Neuronal stem cell (in vitro differentiated cells): ENCODE measurements at regions not wholly inside any gene's neighbourhood (a gene's known extent, or its start where the extent isn't known, plus 50 kb on each side); places are given as distances from the start of the nearest gene placed in this dataset.

Experiments used
- DNase-seq: peaks from one replicate; pipeline ENCODE4 v3.0.0-alpha.2; 2013; ENCODE audit warnings: low spot score
- H2AFZ ChIP-seq: one replicate; pipeline ENCODE4 v1.6.1; 2013; ENCODE audit warnings: mild to moderate bottlenecking, low read length, inconsistent platforms
- H2AK5ac ChIP-seq: 2 replicates; pipeline ENCODE4 v1.6.1; 2013; ENCODE audit warnings: low read depth, mild to moderate bottlenecking, inconsistent platforms, low read length, moderate library complexity, mixed read lengths
- H2BK120ac ChIP-seq: 2 replicates; pipeline ENCODE4 v1.6.1; 2013; ENCODE audit warnings: low read depth, mild to moderate bottlenecking, inconsistent platforms, low read length, moderate library complexity, mixed read lengths
- H2BK12ac ChIP-seq: one replicate; pipeline ENCODE4 v1.6.1; 2013; ENCODE audit warnings: low read length, inconsistent platforms
- H2BK15ac ChIP-seq: 2 replicates; pipeline ENCODE4 v1.6.1; 2013; ENCODE audit warnings: mild to moderate bottlenecking, low read length, inconsistent platforms, mixed read lengths
- H2BK5ac ChIP-seq: one replicate; pipeline ENCODE4 v1.6.1; 2013; ENCODE audit warnings: inconsistent platforms, mild to moderate bottlenecking, low read length, moderate library complexity
- H3K14ac ChIP-seq: one replicate; pipeline ENCODE4 v1.6.1; 2013; ENCODE audit warnings: low read length, inconsistent platforms
- H3K18ac ChIP-seq: 2 replicates; pipeline ENCODE4 v1.6.1; 2013; ENCODE audit warnings: low read length, inconsistent platforms
- H3K23ac ChIP-seq: 2 replicates; pipeline ENCODE4 v1.6.1; 2013; ENCODE audit warnings: low read depth, mild to moderate bottlenecking, mixed read lengths, low read length, inconsistent platforms; ENCODE audit not compliant: poor library complexity
- H3K27ac ChIP-seq: replicated peaks from 3 replicates; pipeline ENCODE4 v1.5.1; 2013; ENCODE audit warnings: low read length, inconsistent platforms
- H3K27me3 ChIP-seq, 3 experiments: 2 replicates each; pipeline ENCODE4 v1.6.1; 2013; ENCODE audit warnings: low read length in 3 of 3, mild to moderate bottlenecking in 2 of 3, inconsistent platforms in 1 of 3, low read depth in 1 of 3, mixed read lengths in 1 of 3, moderate library complexity in 1 of 3; ENCODE audit not compliant: control insufficient read depth in 3 of 3, insufficient read depth in 3 of 3
- H3K36me3 ChIP-seq, 2 donors: replicated peaks in 1 of 2; 2 replicates each; pipeline ENCODE4 v1.6.1; 2013; ENCODE audit warnings: low read length in 2 of 2; ENCODE audit not compliant: control insufficient read depth in 2 of 2, insufficient read depth in 2 of 2
- H3K4ac ChIP-seq: 2 replicates; pipeline ENCODE4 v1.6.1; 2013; ENCODE audit warnings: inconsistent platforms, mild to moderate bottlenecking, low read length, moderate library complexity
- H3K4me1 ChIP-seq, 2 donors: 1 replicate in 1 of 2; 2 replicates in 1 of 2; pipeline ENCODE4 v1.6.1; 2013; ENCODE audit warnings: low read length in 2 of 2, low read depth in 1 of 2; ENCODE audit not compliant: control insufficient read depth in 2 of 2, insufficient read depth in 1 of 2
- H3K4me2 ChIP-seq: one replicate; pipeline ENCODE4 v1.6.1; 2013; ENCODE audit warnings: mild to moderate bottlenecking, low read length, inconsistent platforms; ENCODE audit not compliant: insufficient read depth, poor library complexity, severe bottlenecking
- H3K4me3 ChIP-seq, 2 donors: 2 replicates each; pipeline ENCODE4 v1.5.1; 2013; ENCODE audit warnings: low read length in 2 of 2, mild to moderate bottlenecking in 2 of 2, inconsistent platforms in 1 of 2, moderate library complexity in 1 of 2
- H3K79me1 ChIP-seq: one replicate; pipeline ENCODE4 v1.6.1; 2013; ENCODE audit warnings: low read depth, mild to moderate bottlenecking, inconsistent platforms, low read length, moderate library complexity
- H3K9ac ChIP-seq: one replicate; pipeline ENCODE4 v1.6.1; 2013; ENCODE audit warnings: mild to moderate bottlenecking, low read depth, low read length, inconsistent platforms; ENCODE audit not compliant: poor library complexity
- H3K9me3 ChIP-seq, 2 donors: replicated peaks in 1 of 2; 2 replicates each; pipeline versions ENCODE3 to v1.6.1; 2013; ENCODE audit warnings: low read length in 2 of 2, mild to moderate bottlenecking in 2 of 2, inconsistent platforms in 1 of 2, low read depth in 1 of 2, mixed read lengths in 1 of 2, moderate library complexity in 1 of 2; ENCODE audit not compliant: control insufficient read depth in 2 of 2, insufficient read depth in 1 of 2
- H4K8ac ChIP-seq: one replicate; pipeline ENCODE4 v1.6.1; 2013; ENCODE audit warnings: low read depth, mild to moderate bottlenecking, inconsistent platforms, low read length, moderate library complexity
- H4K91ac ChIP-seq: one replicate; pipeline ENCODE4 v1.6.1; 2013; ENCODE audit warnings: low read length, low read depth, mild to moderate bottlenecking, inconsistent platforms; ENCODE audit not compliant: poor library complexity
- WGBS, 2 donors: extraction: QIAGEN DNeasy Blood & Tissue Kit; methylation state at CpG; one replicate each; pipeline ENCODE4 v1.1.7; 2013; ENCODE audit warnings: missing lambda C conversion rate in 2 of 2, mixed read lengths in 1 of 2; ENCODE audit not compliant: insufficient read length in 2 of 2, insufficient replicate concordance in 1 of 2; ENCODE audit errors: extremely low coverage in 2 of 2; 5-methylcytosine and 5-hydroxymethylcytosine counted together

DNA sequence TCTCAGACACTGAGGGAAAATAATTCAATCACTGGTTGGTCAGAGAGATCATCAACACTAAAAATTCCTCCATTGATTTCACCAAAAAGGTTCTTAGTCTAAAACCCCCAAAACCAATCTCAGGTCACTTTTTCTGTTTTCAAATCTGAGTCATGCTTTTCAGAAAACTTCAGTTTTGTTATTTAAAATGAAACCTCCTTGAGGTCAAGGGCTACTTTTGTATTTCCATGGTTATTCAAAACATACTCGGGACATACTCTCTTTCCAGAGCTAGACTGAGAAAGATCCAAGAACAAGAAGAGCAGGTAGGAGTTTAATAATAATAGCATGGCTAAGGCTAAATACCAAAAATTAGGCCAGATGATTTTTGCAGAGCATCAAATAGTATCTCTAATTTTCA lies 152.8 kb downstream of the SDHAF3 start:
- Histone ChIP-seq H3K36me3 (no peaks in the 10 kb centered on the region), H3K79me1 (no peaks in the 10 kb centered on the region), H3K4ac (no peak overlapping the region), H3K27me3 (no peaks in the 10 kb centered on the region), H2AFZ (no peak overlapping the region), H3K14ac (no peak overlapping the region), H3K4me2 (no peak overlapping the region), H2BK12ac (no peak overlapping the region), H4K8ac (no peak overlapping the region), H3K9ac (no peak overlapping the region), H2BK15ac (no peak overlapping the region), H3K27ac (no peak overlapping the region), H4K91ac (no peak overlapping the region), H2AK5ac (no peak overlapping the region), H3K4me3 (no peak overlapping the region), H3K23ac (no peak overlapping the region), H2BK120ac (no peak overlapping the region), H3K18ac (no peak overlapping the region), H2BK5ac (no peak overlapping the region), H3K4me1 (no peaks in the 10 kb centered on the region), H3K9me3 (no peaks in the 10 kb centered on the region)
- WGBS, 2 donors = no CpG with 5 or more reads among the region's 1 CpG
- DNase-seq = no peak

GRCh38 chr7:97271619-97272018 lies 154.1 kb downstream of the SDHAF3 start:
- Histone ChIP-seq H2AFZ (no peak overlapping the region), H3K36me3 (no peaks in the 10 kb centered on the region), H4K8ac (no peak overlapping the region), H3K4me1 (no peaks in the 10 kb centered on the region), H3K4me3 (no peak overlapping the region), H3K27me3 (no peaks in the 10 kb centered on the region), H4K91ac (no peak overlapping the region), H2BK12ac (no peak overlapping the region), H3K4me2 (no peak overlapping the region), H2AK5ac (no peak overlapping the region), H3K27ac (no peak overlapping the region), H3K14ac (no peak overlapping the region), H2BK15ac (no peak overlapping the region), H2BK120ac (no peak overlapping the region), H3K18ac (no peak overlapping the region), H3K4ac (no peak overlapping the region), H3K23ac (no peak overlapping the region), H3K9ac (no peak overlapping the region), H2BK5ac (no peak overlapping the region), H3K9me3 (no peaks in the 10 kb centered on the region), H3K79me1 (no peaks in the 10 kb centered on the region)
- no CpG with 5 or more reads among the region's 4 CpGs for WGBS, 2 donors
- no peak for DNase-seq

- Histone ChIP-seq H3K4me1 (no peaks in the 10 kb centered on the region), H3K23ac (no peak overlapping the region), H4K91ac (no peak overlapping the region), H3K79me1 (no peaks in the 10 kb centered on the region), H2BK15ac (no peak overlapping the region), H2AK5ac (no peak overlapping the region), H4K8ac (no peak overlapping the region), H3K9me3 (no peaks in the 10 kb centered on the region), H2BK120ac (no peak overlapping the region), H3K4me3 (no peak overlapping the region), H3K27ac (no peak overlapping the region), H3K4me2 (no peak overlapping the region), H3K14ac (no peak overlapping the region), H3K4ac (no peak overlapping the region), H2BK5ac (no peak overlapping the region), H3K18ac (no peak overlapping the region), H2AFZ (no peak overlapping the region), H2BK12ac (no peak overlapping the region), H3K36me3 (no peaks in the 10 kb centered on the region), H3K27me3 (no peaks in the 10 kb centered on the region), H3K9ac (no peak overlapping the region)
- WGBS, 2 donors = no CpG with 5 or more reads among the region's 7 CpGs
- no peak for DNase-seq
Measured at GRCh38 chr7:97272237-97272975, 154.9 kb downstream of the SDHAF3 start.

DNA sequence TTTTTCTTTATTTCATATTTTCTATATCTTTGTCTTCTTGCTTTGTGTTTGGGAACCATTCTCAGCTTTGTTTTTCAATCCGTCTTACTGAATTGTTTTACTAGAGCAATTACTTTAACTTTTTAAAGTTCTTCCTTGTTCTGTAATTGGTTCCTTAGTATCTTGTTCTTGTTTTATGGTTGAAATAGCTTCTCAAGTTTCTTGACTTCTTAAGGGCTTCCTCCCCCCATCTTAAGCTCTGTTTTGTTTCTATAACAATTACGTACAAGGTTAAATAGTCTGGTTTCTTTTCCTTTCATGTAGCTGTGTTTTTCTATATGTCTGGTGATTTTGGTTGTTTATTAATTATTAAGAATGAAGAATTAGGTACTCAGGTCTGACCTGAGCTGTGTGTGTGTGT lies 158.0 kb downstream of the SDHAF3 start:
- no peak for DNase-seq
- Histone ChIP-seq H3K9ac (no peak overlapping the region), H4K8ac (no peak overlapping the region), H3K4ac (no peak overlapping the region), H3K36me3 (no peaks in the 10 kb centered on the region), H3K18ac (no peak overlapping the region), H4K91ac (no peak overlapping the region), H3K4me3 (no peak overlapping the region), H2BK120ac (no peak overlapping the region), H3K27me3 (no peaks in the 10 kb centered on the region), H2BK15ac (no peak overlapping the region), H2AK5ac (no peak overlapping the region), H2BK12ac (no peak overlapping the region), H3K9me3 (no peaks in the 10 kb centered on the region), H3K23ac (no peak overlapping the region), H3K4me1 (peaks cover 0 to under 1% of the 10 kb centered on the region in 2 donors), H3K4me2 (no peak overlapping the region), H3K27ac (no peak overlapping the region), H3K14ac (no peak overlapping the region), H3K79me1 (no peaks in the 10 kb centered on the region), H2AFZ (no peak overlapping the region), H2BK5ac (no peak overlapping the region)
- WGBS, 2 donors = no CpG with 5 or more reads among the region's 2 CpGs
